ENCODE measurements at regions not wholly inside any gene's neighbourhood (a gene's known extent, or its start where the extent isn't known, plus 50 kb on each side); places are given as distances from the start of the nearest gene placed in this dataset.

GRCh38 chr11:109132539-109132938, 289.5 kb upstream of the C11orf87 start:
- TF ChIP-seq EZH2phosphoT487 (IDR thresholded peaks at IDR 0.05; ENCODE audit: borderline replicate concordance) (no peak), CTCF (conservative IDR thresholded peaks at IDR 0.05; ENCODE audit: low read length) (no peak)
- no peaks in the 10 kb centered on the region for H4K20me1 ChIP-seq (ENCODE audit: insufficient read depth, low read length, poor library complexity, severe bottlenecking)
- H3K9me3 ChIP-seq (ENCODE audit: insufficient read depth, low read depth, low read length) = no peaks in the 10 kb centered on the region
- H3K9ac ChIP-seq (ENCODE audit: low read depth, low read length, poor library complexity, severe bottlenecking) = no peak overlapping the region
- no peaks in the 10 kb centered on the region for H3K4me1 ChIP-seq (ENCODE audit: insufficient read depth, low read length, poor library complexity, severe bottlenecking)
- H2AFZ ChIP-seq (ENCODE audit: low read length) = no peak overlapping the region
- H3K4me3 ChIP-seq (ENCODE audit: low read length, poor library complexity, severe bottlenecking) = no peak overlapping the region
- H3K4me2 ChIP-seq (ENCODE audit: low read depth, low read length, poor library complexity, severe bottlenecking) = no peak overlapping the region
- H3F3A ChIP-seq (ENCODE audit: low read depth) = no peaks in the 10 kb centered on the region
- H3K9me2 ChIP-seq (replicated peaks; ENCODE audit: low read depth, low read length) = no peaks in the 10 kb centered on the region
- H3K79me2 ChIP-seq (ENCODE audit: insufficient read depth, low read length) = no peaks in the 10 kb centered on the region
- H3K27me3 ChIP-seq (ENCODE audit: insufficient read depth, low read length, poor library complexity, severe bottlenecking) = no peaks in the 10 kb centered on the region
- no peaks in the 10 kb centered on the region for H3K36me3 ChIP-seq (ENCODE audit: insufficient read depth, low read length)

- Histone ChIP-seq H3K36me3 (ENCODE audit: insufficient read depth, low read length) (no peaks in the 10 kb centered on the region), H3K27me3 (ENCODE audit: insufficient read depth, low read length, poor library complexity, severe bottlenecking) (no peaks in the 10 kb centered on the region), H4K20me1 (ENCODE audit: insufficient read depth, low read length, poor library complexity, severe bottlenecking) (no peaks in the 10 kb centered on the region), H3K9ac (ENCODE audit: low read depth, low read length, poor library complexity, severe bottlenecking) (no peak overlapping the region), H2AFZ (ENCODE audit: low read length) (no peak overlapping the region), H3K4me2 (ENCODE audit: low read depth, low read length, poor library complexity, severe bottlenecking) (no peak overlapping the region), H3K79me2 (ENCODE audit: insufficient read depth, low read length) (no peaks in the 10 kb centered on the region), H3K4me1 (ENCODE audit: insufficient read depth, low read length, poor library complexity, severe bottlenecking) (no peaks in the 10 kb centered on the region), H3F3A (ENCODE audit: low read depth) (no peaks in the 10 kb centered on the region), H3K9me2 (replicated peaks; ENCODE audit: low read depth, low read length) (no peaks in the 10 kb centered on the region), H3K9me3 (ENCODE audit: insufficient read depth, low read depth, low read length) (no peaks in the 10 kb centered on the region), H3K4me3 (ENCODE audit: low read length, poor library complexity, severe bottlenecking) (no peak overlapping the region)
- no peak for TF ChIP-seq CTCF (conservative IDR thresholded peaks at IDR 0.05; ENCODE audit: low read length)
- no peak for TF ChIP-seq EZH2phosphoT487 (IDR thresholded peaks at IDR 0.05; ENCODE audit: borderline replicate concordance)
Measured at GRCh38 chr11:109133159-109133558, 288.8 kb upstream of the C11orf87 start.

- Histone ChIP-seq H3F3A (ENCODE audit: low read depth) (no peaks in the 10 kb centered on the region), H3K27me3 (ENCODE audit: insufficient read depth, low read length, poor library complexity, severe bottlenecking) (no peaks in the 10 kb centered on the region), H3K9me3 (ENCODE audit: insufficient read depth, low read depth, low read length) (no peaks in the 10 kb centered on the region), H3K9ac (ENCODE audit: low read depth, low read length, poor library complexity, severe bottlenecking) (no peak overlapping the region), H3K79me2 (ENCODE audit: insufficient read depth, low read length) (no peaks in the 10 kb centered on the region), H3K4me3 (ENCODE audit: low read length, poor library complexity, severe bottlenecking) (no peak overlapping the region), H3K4me2 (ENCODE audit: low read depth, low read length, poor library complexity, severe bottlenecking) (no peak overlapping the region), H2AFZ (ENCODE audit: low read length) (no peak overlapping the region), H3K36me3 (ENCODE audit: insufficient read depth, low read length) (no peaks in the 10 kb centered on the region), H3K4me1 (ENCODE audit: insufficient read depth, low read length, poor library complexity, severe bottlenecking) (no peaks in the 10 kb centered on the region), H4K20me1 (ENCODE audit: insufficient read depth, low read length, poor library complexity, severe bottlenecking) (no peaks in the 10 kb centered on the region), H3K9me2 (replicated peaks; ENCODE audit: low read depth, low read length) (no peaks in the 10 kb centered on the region)
- no peak for TF ChIP-seq CTCF (conservative IDR thresholded peaks at IDR 0.05; ENCODE audit: low read length)
Measured at GRCh38 chr11:109135627-109136026, 286.4 kb upstream of the C11orf87 start.
